HEK293 (cell line): ENCODE measurements at regions not wholly inside any gene's neighbourhood (a gene's known extent, or its start where the extent isn't known, plus 50 kb on each side); places are given as distances from the start of the nearest gene placed in this dataset.

Experiments used
- CTCF ChIA-PET: fragments of 350-600 bp; formaldehyde crosslinking; extraction: SDS; loops from one replicate; lab custom pipeline; 2021; ENCODE audit warnings: antibody characterized with exemption; lab: Yijun Ruan, JAX
- POLR2A ChIA-PET: fragments of 300-600 bp; formaldehyde crosslinking; extraction: SDS; loops from one replicate; lab custom pipeline; 2020; ENCODE audit warnings: antibody characterized with exemption, inconsistent platforms; lab: Yijun Ruan, JAX
- H3K27ac ChIP-seq: fragments of 200-500 bp; sonication (Bioruptor generic); 2 replicates; pipeline ENCODE4 v1.5.1; 2014; ENCODE audit warnings: low read depth, low read length, control low read depth, inconsistent platforms; ENCODE audit errors: extremely low read depth
- H3K36me3 ChIP-seq, 2 experiments: fragments of 200-500 bp in 1 of 2; sonication (Bioruptor generic) in 1 of 2; 1 replicate in 1 of 2; 2 replicates in 1 of 2; pipeline ENCODE4 v1.5.1; 2014 to 2017; ENCODE audit warnings: inconsistent platforms in 2 of 2, low read length in 2 of 2; ENCODE audit not compliant: control insufficient read depth in 2 of 2, insufficient read depth in 1 of 2
- H3K4me1 ChIP-seq: fragments of 200-500 bp; sonication (Bioruptor generic); 2 replicates; pipeline ENCODE4 v1.5.1; 2014; ENCODE audit warnings: mild to moderate bottlenecking, low read length, inconsistent platforms; ENCODE audit not compliant: control insufficient read depth, insufficient read depth
- H3K4me3 ChIP-seq: 2 replicates; pipeline ENCODE4 v1.5.1; 2011; ENCODE audit warnings: low read depth, mild to moderate bottlenecking, control low read depth, low read length, moderate library complexity
- H3K9me3 ChIP-seq: fragments of 200-500 bp; sonication (Bioruptor generic); 2 replicates; pipeline ENCODE4 v1.5.1; 2014; ENCODE audit warnings: low read depth, low read length, inconsistent platforms; ENCODE audit not compliant: control insufficient read depth, insufficient read depth
- CTCF ChIP-seq: fragments of 450-650 bp; formaldehyde crosslinking; IDR thresholded peaks from 2 replicates; pipeline ENCODE4 v1.5.1; 2016; ENCODE audit warnings: missing biosample characterization, missing genetic modification characterization
- GLIS1 ChIP-seq: fragments of 450-650 bp; formaldehyde crosslinking; IDR thresholded peaks from 2 replicates; pipeline ENCODE4 v1.5.1; 2016; ENCODE audit warnings: missing biosample characterization, missing genetic modification characterization
- KLF7 ChIP-seq: fragments of 450-650 bp; formaldehyde crosslinking; IDR thresholded peaks from 2 replicates; pipeline ENCODE4 v1.5.1; 2016; ENCODE audit warnings: missing biosample characterization, missing genetic modification characterization, borderline replicate concordance
- KLF8 ChIP-seq: fragments of 450-650 bp; formaldehyde crosslinking; IDR thresholded peaks from 2 replicates; pipeline ENCODE4 v1.5.1; 2016; ENCODE audit warnings: missing biosample characterization, missing genetic modification characterization
- MYNN ChIP-seq: fragments of 450-650 bp; formaldehyde crosslinking; IDR thresholded peaks from 2 replicates; pipeline ENCODE4 v1.5.1; 2016; ENCODE audit warnings: missing biosample characterization, missing genetic modification characterization, borderline replicate concordance
- REST ChIP-seq: fragments of 450-650 bp; formaldehyde crosslinking; IDR thresholded peaks from 2 replicates; pipeline ENCODE4 v1.5.1; 2016; ENCODE audit warnings: missing biosample characterization, missing genetic modification characterization
- YY1 ChIP-seq: fragments of 450-650 bp; formaldehyde crosslinking; IDR thresholded peaks from 2 replicates; pipeline ENCODE4 v1.5.1; 2018; ENCODE audit warnings: missing biosample characterization, missing genetic modification characterization
- ZBTB7A ChIP-seq: fragments of 450-650 bp; formaldehyde crosslinking; IDR thresholded peaks from 2 replicates; pipeline ENCODE4 v1.5.1; 2016; ENCODE audit warnings: low read depth, missing biosample characterization, missing genetic modification characterization
- ZBTB8A ChIP-seq: fragments of 450-650 bp; formaldehyde crosslinking; IDR thresholded peaks from 2 replicates; pipeline ENCODE4 v1.5.1; 2016; ENCODE audit warnings: missing biosample characterization, missing genetic modification characterization
- ZEB2 ChIP-seq: fragments of 450-650 bp; formaldehyde crosslinking; IDR thresholded peaks from 2 replicates; pipeline ENCODE4 v1.5.1; 2016; ENCODE audit warnings: missing biosample characterization, missing genetic modification characterization
- ZNF132 ChIP-seq: fragments of 450-650 bp; formaldehyde crosslinking; IDR thresholded peaks from 2 replicates; pipeline ENCODE4 v1.5.1; 2017; ENCODE audit warnings: missing biosample characterization, missing genetic modification characterization, borderline replicate concordance
- ZNF16 ChIP-seq: fragments of 450-650 bp; formaldehyde crosslinking; IDR thresholded peaks from 2 replicates; pipeline ENCODE4 v1.5.1; 2016; ENCODE audit warnings: low read depth, missing biosample characterization, missing genetic modification characterization
- ZNF248 ChIP-seq: fragments of 450-650 bp; formaldehyde crosslinking; IDR thresholded peaks from 2 replicates; pipeline ENCODE4 v1.5.1; 2017; ENCODE audit warnings: missing biosample characterization, missing genetic modification characterization
- ZNF280C ChIP-seq: fragments of 450-650 bp; formaldehyde crosslinking; IDR thresholded peaks from 2 replicates; pipeline ENCODE4 v1.5.1; 2016; ENCODE audit warnings: missing biosample characterization, missing genetic modification characterization
- ZNF292 ChIP-seq: fragments of 450-650 bp; formaldehyde crosslinking; IDR thresholded peaks from 2 replicates; pipeline ENCODE4 v1.5.1; 2016; ENCODE audit warnings: low read depth, missing biosample characterization, missing genetic modification characterization, borderline replicate concordance
- ZNF341 ChIP-seq: fragments of 450-650 bp; formaldehyde crosslinking; IDR thresholded peaks from 2 replicates; pipeline ENCODE4; 2016; ENCODE audit warnings: low read depth, missing biosample characterization, missing genetic modification characterization
- ZNF416 ChIP-seq: fragments of 450-650 bp; formaldehyde crosslinking; IDR thresholded peaks from 2 replicates; pipeline ENCODE4 v1.5.1; 2016; ENCODE audit warnings: missing biosample characterization, missing genetic modification characterization
- ZNF529 ChIP-seq: fragments of 450-650 bp; formaldehyde crosslinking; IDR thresholded peaks from 2 replicates; pipeline ENCODE4 v1.5.1; 2017; ENCODE audit warnings: missing genetic modification characterization, missing biosample characterization; ENCODE audit not compliant: insufficient replicate concordance
- ZNF580 ChIP-seq: fragments of 450-650 bp; formaldehyde crosslinking; IDR thresholded peaks from 2 replicates; pipeline ENCODE4 v1.5.1; 2016; ENCODE audit warnings: missing biosample characterization, missing genetic modification characterization
- ZNF600 ChIP-seq: fragments of 450-650 bp; formaldehyde crosslinking; IDR thresholded peaks from 2 replicates; pipeline ENCODE4 v1.5.1; 2016; ENCODE audit warnings: missing biosample characterization, missing genetic modification characterization
- ZNF670 ChIP-seq: fragments of 450-650 bp; formaldehyde crosslinking; IDR thresholded peaks from 2 replicates; pipeline ENCODE4 v1.5.1; 2016; ENCODE audit warnings: missing biosample characterization, missing genetic modification characterization, low read depth
- ZNF704 ChIP-seq: fragments of 450-650 bp; formaldehyde crosslinking; IDR thresholded peaks from 2 replicates; pipeline ENCODE4 v1.5.1; 2016; ENCODE audit warnings: missing biosample characterization, missing genetic modification characterization
- ZNF843 ChIP-seq: fragments of 450-650 bp; formaldehyde crosslinking; IDR thresholded peaks from 2 replicates; pipeline ENCODE4 v1.5.1; 2016; ENCODE audit warnings: missing biosample characterization, missing genetic modification characterization
- ZSCAN23 ChIP-seq: fragments of 450-650 bp; formaldehyde crosslinking; IDR thresholded peaks from 2 replicates; pipeline ENCODE4 v1.5.1; 2016; ENCODE audit warnings: missing biosample characterization, missing genetic modification characterization
- TF ChIP-seq, protein P1 (sequence below): fragments of 450-650 bp; formaldehyde crosslinking; IDR thresholded peaks from 2 replicates; pipeline ENCODE4 v1.5.1; 2016; ENCODE audit warnings: missing biosample characterization, missing genetic modification characterization

DNA sequence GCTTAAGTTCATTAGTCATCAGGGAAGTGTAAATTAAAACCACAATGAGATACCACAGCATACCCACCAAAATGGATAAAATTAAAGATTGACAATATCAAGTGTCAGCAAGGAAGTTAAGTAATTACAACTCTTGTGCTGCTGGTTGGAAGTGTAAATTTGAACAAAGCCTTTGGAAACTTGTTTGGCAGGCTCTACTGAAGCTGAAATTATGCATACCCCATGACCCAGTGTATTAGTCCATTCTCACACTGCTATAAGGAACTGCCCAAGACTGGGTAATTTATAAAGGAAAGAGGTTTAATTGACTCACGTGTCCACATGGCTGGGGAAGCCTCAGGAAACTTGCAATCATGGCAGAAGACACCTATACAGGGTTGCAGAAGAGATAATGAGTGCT lies 196.1 kb downstream of the PDCD6IP start:
- Histone ChIP-seq H3K4me3 (no peak overlapping the region), H3K27ac (no peak overlapping the region), H3K4me1 (no peaks in the 10 kb centered on the region), H3K36me3 (no peaks in the 10 kb centered on the region), H3K9me3 (no peaks in the 10 kb centered on the region)
- no peak for TF ChIP-seq ZNF292 (tag by site-specific recombination)
- TF ChIP-seq CTCF (tag by site-specific recombination) = no peak
- TF ChIP-seq, protein P1, sequence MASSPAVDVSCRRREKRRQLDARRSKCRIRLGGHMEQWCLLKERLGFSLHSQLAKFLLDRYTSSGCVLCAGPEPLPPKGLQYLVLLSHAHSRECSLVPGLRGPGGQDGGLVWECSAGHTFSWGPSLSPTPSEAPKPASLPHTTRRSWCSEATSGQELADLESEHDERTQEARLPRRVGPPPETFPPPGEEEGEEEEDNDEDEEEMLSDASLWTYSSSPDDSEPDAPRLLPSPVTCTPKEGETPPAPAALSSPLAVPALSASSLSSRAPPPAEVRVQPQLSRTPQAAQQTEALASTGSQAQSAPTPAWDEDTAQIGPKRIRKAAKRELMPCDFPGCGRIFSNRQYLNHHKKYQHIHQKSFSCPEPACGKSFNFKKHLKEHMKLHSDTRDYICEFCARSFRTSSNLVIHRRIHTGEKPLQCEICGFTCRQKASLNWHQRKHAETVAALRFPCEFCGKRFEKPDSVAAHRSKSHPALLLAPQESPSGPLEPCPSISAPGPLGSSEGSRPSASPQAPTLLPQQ = no peak
- no peak for TF ChIP-seq ZBTB8A (tag by site-specific recombination)
- TF ChIP-seq MYNN (tag by site-specific recombination) = no peak
- TF ChIP-seq KLF7 (tag by site-specific recombination) = no peak
- TF ChIP-seq ZNF600 (tag by site-specific recombination) = no peak
- TF ChIP-seq ZNF416 (tag by site-specific recombination) = no peak
- POLR2A ChIA-PET = no interaction called here
- CTCF ChIA-PET = interaction anchor here (0.8 kb wide), 1 partner anchor 112 kb away, joined by 3 read pairs; no protein-coding TSS in a partner anchor

GRCh38 chr3:34000301-34000700 lies 201.9 kb downstream of the PDCD6IP start:
- CTCF ChIA-PET = no interaction called here

GRCh38 chr3:34001022-34001421 lies 202.6 kb downstream of the PDCD6IP start:
- TF ChIP-seq ZNF670 (tag by site-specific recombination) = no peak
- TF ChIP-seq KLF8 (tag by site-specific recombination) = no peak
- TF ChIP-seq ZNF843 (tag by site-specific recombination) = no peak
- no peak for TF ChIP-seq ZNF280C
- TF ChIP-seq YY1 (tag by site-specific recombination) = no peak
- TF ChIP-seq KLF7 (tag by site-specific recombination) = no peak
- no peak for TF ChIP-seq GLIS1 (tag by site-specific recombination)
- TF ChIP-seq ZNF580 (tag by site-specific recombination) = no peak
- no peak for TF ChIP-seq ZNF341 (tag by site-specific recombination)
- no peak for TF ChIP-seq ZNF16
- no peak for TF ChIP-seq ZNF132
- no peak for TF ChIP-seq REST
- TF ChIP-seq ZNF704 (tag by site-specific recombination) = no peak
- Histone ChIP-seq H3K36me3 (no peaks in the 10 kb centered on the region), H3K4me1 (no peaks in the 10 kb centered on the region), H3K27ac (no peak overlapping the region), H3K4me3 (no peak overlapping the region), H3K9me3 (no peaks in the 10 kb centered on the region)
- ChIA-PET POLR2A (no interaction called here), CTCF (no interaction called here)

More at GRCh38 chr3:34000301-34000700, 201.9 kb downstream of the PDCD6IP start:
- Histone ChIP-seq H3K27ac (no peak overlapping the region), H3K36me3 (no peaks in the 10 kb centered on the region), H3K4me1 (no peaks in the 10 kb centered on the region), H3K4me3 (no peak overlapping the region), H3K9me3 (no peaks in the 10 kb centered on the region)
- TF ChIP-seq ZNF600 (tag by site-specific recombination) (no peak), ZNF248 (tag by site-specific recombination) (no peak), ZBTB7A (tag by site-specific recombination) (no peak), ZSCAN23 (tag by site-specific recombination) (no peak), ZNF529 (no peak), ZEB2 (no peak), ZNF416 (tag by site-specific recombination) (no peak)
- POLR2A ChIA-PET = no interaction called here
